ENCODE measurements at regions not wholly inside any gene's neighbourhood (a gene's known extent, or its start where the extent isn't known, plus 50 kb on each side); places are given as distances from the start of the nearest gene placed in this dataset.

GRCh38 chr6:39995633-39996032 lies 61.4 kb upstream of the MOCS1 start:
- H3K36me3 ChIP-seq (ENCODE audit: insufficient read depth, low read length), result no peaks in the 10 kb centered on the region
- H3K27ac ChIP-seq (ENCODE audit: low read length), result no peak overlapping the region
- no peak overlapping the region for H2AFZ ChIP-seq (ENCODE audit: low read length)
- no peaks in the 10 kb centered on the region for H3K79me2 ChIP-seq (ENCODE audit: low read length)
- peaks cover 11% of the 10 kb centered on the region for H3K9me3 ChIP-seq (ENCODE audit: low read length)
- H3K4me2 ChIP-seq (ENCODE audit: low read depth, low read length, poor library complexity, severe bottlenecking), result no peak overlapping the region
- no peaks in the 10 kb centered on the region for H4K20me1 ChIP-seq (ENCODE audit: insufficient read depth, low read depth, low read length)
- no peak for DNase-seq
- H3K4me3 ChIP-seq (ENCODE audit: low read length), result no peak overlapping the region
- H3K4me1 ChIP-seq (ENCODE audit: low read length), result no peaks in the 10 kb centered on the region
- H3K27me3 ChIP-seq (ENCODE audit: low read length), result no peaks in the 10 kb centered on the region
- no peaks in the 10 kb centered on the region for H3K9me2 ChIP-seq (replicated peaks; ENCODE audit: insufficient read depth, low read length)
- no peak overlapping the region for H3K9ac ChIP-seq (ENCODE audit: low read length)

DNA sequence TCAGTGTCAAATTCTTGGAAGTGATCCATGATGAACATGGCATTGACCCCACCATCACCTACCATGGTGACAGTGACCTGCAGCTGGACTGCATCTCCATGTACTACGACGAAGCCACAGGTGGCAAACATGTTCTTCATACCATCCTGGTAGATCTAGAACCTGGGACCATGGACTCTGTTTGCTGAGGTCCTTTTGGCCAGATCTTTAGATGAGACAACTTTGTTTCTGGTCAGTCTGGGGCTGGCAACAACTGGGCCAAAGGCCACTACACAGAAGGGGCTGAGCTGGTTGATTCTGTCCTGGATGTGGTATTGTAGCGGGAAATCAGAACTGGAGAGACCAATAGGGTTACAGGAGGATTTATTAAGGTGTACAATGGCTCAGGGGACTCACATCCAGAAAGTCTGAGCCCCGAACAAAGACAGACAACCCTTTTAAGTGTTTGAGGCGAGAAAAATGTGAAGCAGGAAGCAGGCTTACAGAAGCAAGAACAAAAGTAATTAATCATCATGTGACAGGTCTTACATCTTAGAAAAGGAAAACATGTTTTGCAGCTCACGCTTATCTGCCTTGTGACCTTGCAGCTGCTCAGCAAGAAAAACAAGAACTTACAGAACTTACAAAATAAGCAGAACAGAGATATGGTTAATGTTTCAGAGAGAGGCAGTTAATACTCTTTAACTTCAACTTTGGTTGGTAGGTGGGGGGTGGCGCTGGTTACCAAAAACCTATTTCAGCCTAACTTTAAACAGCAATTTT lies 58.8 kb upstream of the MOCS1 start:
- no peaks in the 10 kb centered on the region for H4K20me1 ChIP-seq (ENCODE audit: insufficient read depth, low read depth, low read length)
- H2AFZ ChIP-seq (ENCODE audit: low read length), result no peak overlapping the region
- H3K27me3 ChIP-seq (ENCODE audit: low read length), result no peaks in the 10 kb centered on the region

More for the DNA sequence above, 58.8 kb upstream of the MOCS1 start:
- DNase-seq, result no peak
- Histone ChIP-seq H3K79me2 (ENCODE audit: low read length) (no peaks in the 10 kb centered on the region), H3K36me3 (ENCODE audit: insufficient read depth, low read length) (no peaks in the 10 kb centered on the region), H3K9me3 (ENCODE audit: low read length) (peaks cover 11% of the 10 kb centered on the region), H3K4me3 (ENCODE audit: low read length) (no peak overlapping the region), H3K4me2 (ENCODE audit: low read depth, low read length, poor library complexity, severe bottlenecking) (no peak overlapping the region), H3K9ac (ENCODE audit: low read length) (no peak overlapping the region), H3K9me2 (replicated peaks; ENCODE audit: insufficient read depth, low read length) (no peaks in the 10 kb centered on the region), H3K27ac (ENCODE audit: low read length) (no peak overlapping the region), H3K4me1 (ENCODE audit: low read length) (no peaks in the 10 kb centered on the region)
